ENCODE measurements at regions not wholly inside any gene's neighbourhood (a gene's known extent, or its start where the extent isn't known, plus 50 kb on each side); places are given as distances from the start of the nearest gene placed in this dataset.

DNA sequence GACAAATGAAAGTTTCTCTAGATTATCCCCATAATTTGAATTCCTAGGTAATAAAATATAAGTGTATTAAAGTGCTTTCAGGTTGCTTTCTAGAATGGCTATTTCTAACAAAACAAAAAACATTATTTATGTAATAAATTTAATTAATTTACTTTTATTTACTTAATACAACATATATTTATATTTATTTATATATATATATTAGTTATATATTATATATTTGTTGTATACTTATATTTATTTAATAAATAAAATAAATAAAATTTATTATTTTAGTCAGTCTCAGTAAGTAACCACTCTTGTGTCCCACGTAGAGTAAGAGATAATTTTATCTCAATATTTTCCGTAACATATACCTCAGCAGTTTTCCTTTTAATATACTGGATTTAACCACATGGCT lies 1031.6 kb upstream of the CNTN5 start:
- TF ChIP-seq CTCF (IDR thresholded peaks at IDR 0.05 in 2 of 3, conservative IDR thresholded peaks at IDR 0.05 in 1 of 3; ENCODE audit: control insufficient read depth in 2 of 3, extremely low read depth in 1 of 3, insufficient read depth in 1 of 3, low read depth in 3 of 3, low read length in 3 of 3) (no peak), SP1 (IDR thresholded peaks at IDR 0.05; ENCODE audit: low read depth, low read length) (no peak), HDGF (IDR thresholded peaks at IDR 0.05) (no peak), SUZ12 (IDR thresholded peaks at IDR 0.05; ENCODE audit: unreplicated experiment) (no peak), ZBTB4 (CRISPR knock-in tag; IDR thresholded peaks at IDR 0.05) (no peak)

All from GM12878 (cell line).